GF-D8 (cell line): ENCODE measurements at regions not wholly inside any gene's neighbourhood (a gene's known extent, or its start where the extent isn't known, plus 50 kb on each side); places are given as distances from the start of the nearest gene placed in this dataset.

ENCODE experiments used
- DNase-seq: peaks from one replicate; lab custom pipeline; 2025; lab: John Stamatoyannopoulos, UW

DNA sequence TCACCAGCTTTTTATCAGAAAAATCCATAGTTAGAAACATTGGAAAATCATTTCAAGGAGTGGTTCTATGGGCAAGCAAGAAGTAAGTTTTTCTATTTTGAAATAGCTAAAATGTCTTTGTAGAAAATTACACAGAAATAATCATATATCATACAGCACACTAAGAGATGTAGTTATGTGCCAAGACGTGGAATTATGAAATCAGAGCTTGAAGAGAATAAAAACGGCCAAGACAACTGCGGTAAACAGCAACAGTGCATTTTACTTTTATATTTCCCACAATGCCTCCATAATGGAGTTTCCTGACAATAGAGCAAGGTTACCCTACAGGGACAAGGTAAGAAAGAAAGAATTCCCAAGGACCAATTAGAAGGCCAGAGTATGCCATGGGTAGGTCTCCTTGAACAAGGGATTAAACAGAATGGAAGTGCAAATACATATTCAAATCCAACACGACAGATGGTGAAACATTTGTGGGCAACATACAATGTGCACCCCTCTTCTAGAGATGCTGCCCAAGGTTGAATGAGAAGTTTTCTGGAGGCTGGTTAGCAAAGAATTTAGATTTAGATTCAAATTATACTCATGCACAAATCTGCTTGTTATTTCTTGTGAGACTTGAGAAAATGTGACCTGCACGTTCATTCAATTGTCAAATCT is 76.1 kb upstream of the BTG1 start:
- DNase-seq, result no peak

DNA sequence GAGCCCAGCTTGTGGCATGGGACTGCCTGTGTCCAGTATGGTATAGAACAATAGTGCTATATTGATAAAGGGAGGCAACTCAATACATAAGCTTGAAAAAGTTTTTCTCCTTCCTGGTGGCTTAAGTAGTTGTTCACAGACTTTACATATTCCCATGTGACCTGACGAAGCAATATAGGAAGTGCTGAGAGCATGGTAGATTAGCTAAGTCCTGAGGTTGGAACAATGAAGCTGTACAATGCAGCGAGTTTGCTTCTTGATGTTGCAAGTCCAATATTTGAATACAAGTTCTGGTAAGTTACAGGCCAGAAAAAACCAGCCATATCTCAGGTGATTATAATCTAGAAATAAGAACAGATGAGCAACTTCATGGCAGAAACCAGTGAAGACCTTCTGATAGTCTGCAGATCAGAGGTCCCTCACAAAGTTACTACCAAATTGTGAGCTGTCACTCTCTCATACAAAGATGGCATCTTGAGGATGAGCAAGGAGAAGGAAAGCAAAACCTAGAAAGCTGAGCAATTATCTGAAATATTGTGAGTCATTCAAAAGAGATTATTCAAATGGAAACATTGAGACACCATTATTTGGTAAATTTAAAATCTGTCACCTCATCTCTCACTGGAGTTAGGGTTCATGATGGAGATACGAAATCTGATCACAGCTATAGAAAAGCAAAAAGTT is 72.9 kb upstream of the BTG1 start:
- DNase-seq, result no peak

DNA sequence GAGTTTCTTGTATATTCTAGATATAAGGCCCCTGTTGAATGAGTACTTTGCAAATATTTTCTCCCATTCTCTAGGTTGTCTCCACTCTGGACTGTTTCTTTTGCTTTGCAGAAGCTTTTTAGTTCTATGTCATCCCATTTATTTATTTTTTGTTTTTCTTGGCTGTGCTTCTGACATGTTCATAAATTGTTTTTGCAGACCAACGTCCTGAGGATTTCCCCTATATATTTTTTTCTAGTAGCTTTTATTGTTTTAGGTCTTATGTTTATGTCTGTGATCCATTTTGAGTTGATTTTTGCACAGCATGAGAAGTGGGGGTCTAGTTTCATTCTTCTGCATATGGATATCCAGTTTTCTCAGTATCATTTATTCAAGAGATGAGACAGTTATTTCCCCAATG is 70.4 kb upstream of the BTG1 start:
- DNase-seq, result no peak

DNA sequence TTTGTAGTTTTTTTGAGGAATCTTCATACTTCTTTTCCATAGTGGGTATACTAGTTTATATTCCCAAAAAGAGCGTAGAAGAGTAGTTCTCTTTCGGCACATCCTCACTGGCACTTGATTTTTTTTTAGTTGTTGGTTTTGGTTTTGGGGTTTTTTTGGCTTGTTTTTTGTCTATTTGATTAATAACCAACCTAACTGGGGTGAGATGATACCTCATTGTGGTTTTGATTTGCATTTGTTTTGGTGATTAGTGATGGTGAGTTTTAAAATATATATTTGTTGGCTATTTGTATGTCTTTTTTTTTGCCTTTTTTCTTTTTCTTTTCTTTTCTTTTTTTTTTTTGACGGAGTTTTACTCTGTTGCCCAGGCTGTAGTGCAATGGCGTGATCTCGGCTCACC is 69.7 kb upstream of the BTG1 start:
- DNase-seq, result no peak

DNA sequence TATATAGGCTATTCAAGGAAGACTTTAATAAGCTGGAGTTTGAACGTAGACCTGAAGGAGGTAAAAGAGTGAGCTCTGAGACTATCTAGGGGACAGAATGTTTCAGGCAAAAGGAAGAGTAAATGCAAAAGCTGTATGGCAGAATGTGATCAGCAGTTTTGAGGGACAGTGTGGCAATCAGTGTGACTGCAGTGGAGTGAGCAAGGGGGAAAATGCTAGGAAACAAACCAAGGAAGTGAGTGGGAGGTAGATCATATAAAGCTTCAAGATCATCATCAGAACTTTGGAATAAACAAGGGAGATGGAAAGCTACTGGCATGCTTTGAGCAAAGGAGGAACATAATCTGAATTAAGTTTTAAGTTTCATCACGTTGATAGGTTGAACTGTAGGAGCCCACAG is 67.5 kb upstream of the BTG1 start:
- no peak for DNase-seq

DNA sequence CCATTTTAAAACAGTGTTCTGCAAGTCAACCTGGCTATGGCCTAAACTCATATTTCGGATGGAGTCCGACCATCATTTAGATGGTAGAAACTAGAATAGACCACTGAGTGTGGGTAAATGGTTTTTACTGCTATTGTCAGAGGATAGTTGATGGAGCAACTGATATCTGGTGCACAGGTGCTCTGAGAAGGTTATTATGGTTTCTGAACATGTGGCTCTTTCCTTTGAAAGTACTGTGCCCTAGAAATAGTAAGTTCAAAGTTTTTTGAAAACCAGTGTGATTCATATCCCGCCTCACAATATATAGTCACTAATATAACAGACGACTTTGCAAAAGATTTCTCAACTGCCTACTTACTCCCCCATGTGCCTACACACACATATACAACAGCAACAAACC is 64.4 kb upstream of the BTG1 start:
- no peak for DNase-seq

DNA sequence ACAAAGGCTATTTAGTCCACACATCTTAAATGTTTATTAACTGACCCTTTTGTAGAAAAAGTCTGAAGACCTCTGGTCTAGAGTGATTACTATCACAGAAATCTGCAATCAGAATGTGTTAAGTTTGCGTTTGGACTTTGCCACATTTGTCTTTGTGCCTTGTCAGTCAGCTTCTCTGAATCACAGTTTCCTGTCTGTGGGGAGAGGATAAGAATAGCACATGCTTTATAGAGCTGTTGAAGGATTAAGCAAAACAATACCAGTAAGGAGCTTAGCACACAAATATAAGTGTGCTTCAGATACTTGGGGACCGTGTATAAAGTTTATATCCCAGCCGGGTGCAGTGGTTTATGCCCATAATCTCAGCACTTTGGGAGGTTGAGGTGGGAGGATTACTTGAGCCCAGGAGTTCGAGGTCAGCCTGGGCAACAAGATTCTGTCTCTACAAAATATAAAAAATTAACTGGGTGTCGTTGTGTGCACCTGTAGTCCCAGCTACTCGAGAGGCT is 63.0 kb upstream of the BTG1 start:
- DNase-seq, result no peak

DNA sequence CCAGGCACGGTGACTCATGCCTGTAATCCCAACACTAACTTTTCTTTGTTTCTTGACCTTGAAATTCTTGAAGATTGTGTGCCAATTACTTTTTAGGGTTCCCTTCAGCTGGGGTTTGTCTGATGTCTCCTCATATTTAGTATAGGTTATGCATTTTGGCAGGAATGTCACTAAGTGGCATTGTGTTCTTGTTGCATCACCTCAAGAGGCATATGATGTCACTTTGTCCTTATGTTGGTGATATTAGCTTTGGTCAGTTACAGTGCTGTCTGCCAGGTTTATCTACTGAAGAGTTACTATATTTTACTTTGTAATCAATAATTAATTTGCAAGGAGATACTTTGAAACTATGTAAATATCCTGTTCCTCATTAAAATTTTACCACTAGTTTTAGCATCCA is 61.0 kb upstream of the BTG1 start:
- DNase-seq, result no peak

DNA sequence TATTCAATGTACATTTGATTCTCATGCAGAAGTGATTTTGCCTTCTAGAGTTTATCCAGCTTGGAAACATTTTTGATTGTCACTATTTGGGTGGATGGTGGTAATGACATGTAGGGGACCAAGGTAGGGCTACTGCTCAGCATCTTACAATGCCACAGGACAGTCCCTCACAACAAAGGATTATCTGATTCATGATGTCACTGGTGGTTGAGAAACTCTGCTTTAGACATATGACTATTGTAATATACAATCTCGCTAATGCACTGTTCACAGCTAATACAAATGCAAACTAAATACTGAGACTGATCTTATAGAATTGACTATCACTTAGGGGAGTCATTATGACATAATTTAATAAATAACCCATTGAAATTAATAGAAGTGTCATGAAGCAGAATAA is 60.4 kb upstream of the BTG1 start:
- DNase-seq, result no peak

DNA sequence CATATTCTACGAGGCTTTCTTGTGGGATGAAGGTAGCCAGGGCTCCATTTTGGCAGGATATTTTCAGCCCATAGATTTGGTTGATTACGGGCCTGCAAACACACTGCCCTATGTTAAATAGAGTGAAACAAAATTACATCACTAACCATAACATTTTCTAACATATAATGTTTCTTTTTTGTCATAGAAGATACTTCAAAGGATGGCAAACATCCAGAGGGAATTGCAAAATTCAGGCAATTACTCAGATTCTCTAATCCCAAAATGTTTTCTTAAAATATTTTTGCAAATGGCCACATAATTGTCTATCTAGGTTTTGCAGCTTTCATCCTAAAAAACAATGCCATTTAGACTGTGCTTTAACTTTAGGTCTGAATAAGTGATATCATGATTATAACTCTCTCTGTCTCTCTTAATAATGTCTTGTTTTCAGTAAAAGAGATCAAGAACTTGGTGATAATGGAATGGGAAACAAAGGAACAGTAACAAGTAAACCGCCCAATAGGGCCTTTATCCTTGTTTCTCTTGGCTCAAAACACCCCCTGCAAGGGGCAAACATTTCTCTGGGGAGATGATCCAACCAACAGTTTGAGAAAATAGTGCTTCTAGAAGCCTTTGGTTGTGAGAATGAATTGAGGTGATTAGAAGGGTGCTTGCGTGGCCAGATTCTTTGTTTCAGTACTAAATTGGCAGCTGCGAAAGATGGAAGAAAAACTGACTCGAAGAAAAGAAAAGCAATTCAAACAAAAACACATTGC is 54.4 kb upstream of the BTG1 start:
- no peak for DNase-seq

DNA sequence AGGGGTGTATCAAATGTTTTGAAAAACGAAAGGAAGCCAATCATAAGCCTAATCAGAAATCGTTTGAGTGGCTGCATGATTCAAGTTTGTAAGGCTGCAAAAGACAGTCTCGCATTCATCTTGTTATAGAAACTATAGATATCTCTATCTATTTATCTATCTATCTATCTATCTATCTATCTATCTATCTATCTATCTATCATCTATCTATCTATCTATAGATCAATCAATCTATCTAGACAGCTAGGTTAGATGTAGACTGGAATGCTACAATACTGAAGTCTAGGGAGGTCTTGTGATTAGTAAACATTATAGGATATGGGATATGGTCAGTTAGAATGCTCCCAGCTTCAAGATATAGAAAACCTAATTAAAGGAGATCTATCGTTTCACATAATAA is 52.2 kb upstream of the BTG1 start:
- DNase-seq, result no peak

DNA sequence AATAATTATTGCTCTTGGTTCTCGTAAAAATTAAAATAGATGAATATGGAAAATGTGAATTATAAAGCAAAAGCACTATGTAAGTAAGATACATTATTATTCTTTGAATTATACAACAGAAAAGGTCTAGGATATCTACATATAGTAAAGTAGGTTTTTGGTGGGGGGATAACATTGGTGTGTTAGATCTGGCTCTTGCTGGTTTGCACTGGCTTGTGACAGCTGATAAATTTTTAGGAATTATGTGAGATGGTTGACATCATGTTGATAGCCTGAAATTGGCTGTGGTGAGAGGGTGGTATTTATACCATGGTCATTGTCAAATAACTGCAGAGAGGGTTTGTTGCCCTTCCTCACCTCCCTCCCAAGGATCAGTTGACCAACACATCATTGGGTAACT is 50.7 kb upstream of the BTG1 start:
- DNase-seq, result no peak
